Mucosa of descending colon (tissue), 3 donors: ENCODE measurements at regions not wholly inside any gene's neighbourhood (a gene's known extent, or its start where the extent isn't known, plus 50 kb on each side); places are given as distances from the start of the nearest gene placed in this dataset.

Experiments
- ATAC-seq: fragments of 200-7000 bp; cut with Tn5 transposase; one replicate; pipeline ENCODE4 v1.9.1; 2020; ENCODE audit warnings: mild to moderate bottlenecking, moderate library complexity
- DNase-seq, 3 donors: peaks; one replicate each; pipeline ENCODE4 v3.0.0-alpha.2; 2020
- H3K36me3 ChIP-seq: fragments of 200-600 bp; one replicate; pipeline ENCODE4 v1.8.0; 2021; ENCODE audit warnings: low read depth, mild to moderate bottlenecking
- H3K4me1 ChIP-seq: fragments of 200-600 bp; one replicate; pipeline ENCODE4 v1.8.0; 2021; ENCODE audit warnings: low read depth, mild to moderate bottlenecking
- H3K4me3 ChIP-seq: fragments of 200-600 bp; one replicate; pipeline ENCODE4 v1.8.0; 2021; ENCODE audit warnings: mild to moderate bottlenecking
- H3K9me3 ChIP-seq: fragments of 200-600 bp; one replicate; pipeline ENCODE4 v1.8.0; 2021; ENCODE audit warnings: mild to moderate bottlenecking
- intact Hi-C, 2 donors: fragments of 100-400 bp; cut with DNase I in 1 of 2; cut with micrococcal nuclease in 1 of 2; formaldehyde crosslinking; loops; one replicate each; pipeline versions ENCODE4 v1.11.0 to v1.11.1; 2022; cut with DNase I, micrococcal nuclease
- TF ChIP-seq, protein P1 (sequence below): fragments of 200-600 bp; IDR thresholded peaks from one replicate; pipeline ENCODE4 v1.8.0; 2022; ENCODE audit warnings: antibody characterized with exemption, mild to moderate bottlenecking
- donor health status: DM: no; HTN: no; CAD: no; lungs with moderate emphysema.
- donor health status: DM: no; HTN: no; CAD: no.
- donor health status: DM: no; HTN: yes; CAD: no.

DNA sequence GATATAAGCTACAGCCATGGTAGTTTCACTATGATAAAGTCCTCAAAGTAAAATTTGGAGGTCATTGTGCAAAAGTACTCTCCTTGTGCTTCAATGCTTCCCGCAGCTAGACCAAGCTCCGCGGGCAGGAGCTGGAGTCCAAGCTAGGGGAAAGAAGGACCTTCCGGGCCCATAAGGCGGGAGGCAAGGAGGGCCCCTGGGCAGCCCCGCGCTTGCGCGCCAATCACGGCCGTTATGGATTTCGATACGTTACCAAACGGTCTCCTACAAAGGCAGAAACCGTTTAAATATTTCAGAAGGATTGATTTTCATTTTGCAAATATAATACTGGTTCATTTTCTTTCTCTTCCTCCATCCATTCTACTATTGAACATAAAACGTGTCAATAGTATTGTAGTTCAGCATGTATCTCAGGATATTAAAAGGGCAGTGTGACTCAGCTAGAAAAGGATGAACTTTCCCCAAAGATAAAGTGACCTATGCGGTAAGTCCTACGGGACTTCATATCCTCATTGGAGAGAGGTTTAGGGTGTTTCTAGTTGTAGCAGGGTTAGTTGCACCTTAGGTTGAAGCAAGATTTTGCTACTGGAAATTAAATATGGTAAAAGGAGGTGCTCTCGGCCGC, 128.0 kb downstream of the KIF20B start:
- no peaks in the 10 kb centered on the region for H3K36me3 ChIP-seq
- TF ChIP-seq, protein P1, sequence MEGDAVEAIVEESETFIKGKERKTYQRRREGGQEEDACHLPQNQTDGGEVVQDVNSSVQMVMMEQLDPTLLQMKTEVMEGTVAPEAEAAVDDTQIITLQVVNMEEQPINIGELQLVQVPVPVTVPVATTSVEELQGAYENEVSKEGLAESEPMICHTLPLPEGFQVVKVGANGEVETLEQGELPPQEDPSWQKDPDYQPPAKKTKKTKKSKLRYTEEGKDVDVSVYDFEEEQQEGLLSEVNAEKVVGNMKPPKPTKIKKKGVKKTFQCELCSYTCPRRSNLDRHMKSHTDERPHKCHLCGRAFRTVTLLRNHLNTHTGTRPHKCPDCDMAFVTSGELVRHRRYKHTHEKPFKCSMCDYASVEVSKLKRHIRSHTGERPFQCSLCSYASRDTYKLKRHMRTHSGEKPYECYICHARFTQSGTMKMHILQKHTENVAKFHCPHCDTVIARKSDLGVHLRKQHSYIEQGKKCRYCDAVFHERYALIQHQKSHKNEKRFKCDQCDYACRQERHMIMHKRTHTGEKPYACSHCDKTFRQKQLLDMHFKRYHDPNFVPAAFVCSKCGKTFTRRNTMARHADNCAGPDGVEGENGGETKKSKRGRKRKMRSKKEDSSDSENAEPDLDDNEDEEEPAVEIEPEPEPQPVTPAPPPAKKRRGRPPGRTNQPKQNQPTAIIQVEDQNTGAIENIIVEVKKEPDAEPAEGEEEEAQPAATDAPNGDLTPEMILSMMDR = no peak
- H3K4me1 ChIP-seq = no peaks in the 10 kb centered on the region
- intact Hi-C loops = no loop called here
- ATAC-seq = no peak
- no peak overlapping the region for H3K4me3 ChIP-seq
- no peak for DNase-seq
- H3K9me3 ChIP-seq = no peaks in the 10 kb centered on the region

DNA sequence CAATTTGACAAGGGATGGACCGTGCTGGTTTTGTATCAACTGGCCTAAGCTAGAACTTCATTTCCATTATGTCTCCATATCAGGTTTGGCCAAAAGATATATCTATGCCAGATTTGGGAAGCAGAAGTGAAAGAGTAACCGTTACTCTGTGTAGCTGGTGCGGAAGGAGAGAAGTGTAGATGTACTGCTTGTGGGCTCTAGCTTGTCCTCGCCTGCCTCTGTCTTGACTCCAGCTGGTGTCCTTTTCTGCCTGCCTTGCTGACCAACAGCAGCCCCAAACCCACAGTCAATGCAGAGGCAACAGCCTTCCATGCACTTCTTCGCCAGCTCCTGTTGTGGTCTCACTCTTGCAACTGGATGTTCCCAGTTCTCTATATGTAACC, 128.5 kb downstream of the KIF20B start:
- Histone ChIP-seq H3K36me3 (no peaks in the 10 kb centered on the region), H3K9me3 (no peaks in the 10 kb centered on the region), H3K4me3 (no peak overlapping the region), H3K4me1 (no peaks in the 10 kb centered on the region)
- intact Hi-C loops = no loop called here
- ATAC-seq (no peak), DNase-seq (peak in 1 of 3 donors; percentile 5)
- TF ChIP-seq, protein P1 = no peak

DNA sequence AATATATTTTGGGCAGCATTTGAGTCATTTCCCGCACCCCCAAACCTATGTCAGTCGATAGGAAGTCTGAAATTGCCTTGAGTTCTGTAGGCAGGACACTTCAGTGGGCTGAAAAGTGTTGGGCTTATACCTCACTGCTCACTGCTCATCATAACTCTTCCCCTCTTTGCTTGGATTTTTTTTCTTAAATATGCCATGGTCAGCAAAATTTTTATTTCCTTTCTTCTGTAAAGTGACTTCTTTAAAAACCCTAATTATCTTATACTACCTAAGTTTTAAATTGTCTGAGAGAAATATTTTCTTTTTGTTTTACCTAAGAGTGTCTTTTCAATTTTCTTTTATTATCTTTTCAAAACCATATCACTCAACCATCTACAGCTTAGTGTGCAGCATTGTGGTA, 129.2 kb downstream of the KIF20B start:
- H3K4me1 ChIP-seq = no peaks in the 10 kb centered on the region
- TF ChIP-seq, protein P1 = no peak
- no peak overlapping the region for H3K4me3 ChIP-seq
- H3K9me3 ChIP-seq = no peaks in the 10 kb centered on the region
- intact Hi-C loops = no loop called here
- ATAC-seq (no peak), DNase-seq (no peak)
- no peaks in the 10 kb centered on the region for H3K36me3 ChIP-seq

DNA sequence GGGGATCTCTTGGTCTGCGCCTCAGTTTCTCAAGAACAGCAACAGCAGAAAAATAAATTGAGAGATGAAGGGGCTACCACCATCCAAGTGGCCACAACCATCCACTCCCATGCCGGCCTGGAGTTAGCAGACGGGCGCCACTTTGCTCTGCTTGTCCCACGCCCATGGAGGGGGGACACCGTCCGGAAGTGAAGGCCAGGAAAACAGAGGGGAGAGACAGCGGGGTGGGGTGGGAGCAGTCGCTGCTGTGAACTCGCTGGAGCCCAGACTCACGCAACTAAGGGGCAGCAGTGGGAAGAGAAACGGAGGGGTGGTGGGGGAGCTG, 135.4 kb downstream of the KIF20B start:
- peak; percentile 52 for ATAC-seq
- no peak for DNase-seq
- intact Hi-C loops = no loop called here
- no peaks in the 10 kb centered on the region for H3K36me3 ChIP-seq
- TF ChIP-seq, protein P1 = no peak
- H3K4me1 ChIP-seq = no peaks in the 10 kb centered on the region
- no peaks in the 10 kb centered on the region for H3K9me3 ChIP-seq
- peak overlapping the region; percentile 58 for H3K4me3 ChIP-seq

DNA sequence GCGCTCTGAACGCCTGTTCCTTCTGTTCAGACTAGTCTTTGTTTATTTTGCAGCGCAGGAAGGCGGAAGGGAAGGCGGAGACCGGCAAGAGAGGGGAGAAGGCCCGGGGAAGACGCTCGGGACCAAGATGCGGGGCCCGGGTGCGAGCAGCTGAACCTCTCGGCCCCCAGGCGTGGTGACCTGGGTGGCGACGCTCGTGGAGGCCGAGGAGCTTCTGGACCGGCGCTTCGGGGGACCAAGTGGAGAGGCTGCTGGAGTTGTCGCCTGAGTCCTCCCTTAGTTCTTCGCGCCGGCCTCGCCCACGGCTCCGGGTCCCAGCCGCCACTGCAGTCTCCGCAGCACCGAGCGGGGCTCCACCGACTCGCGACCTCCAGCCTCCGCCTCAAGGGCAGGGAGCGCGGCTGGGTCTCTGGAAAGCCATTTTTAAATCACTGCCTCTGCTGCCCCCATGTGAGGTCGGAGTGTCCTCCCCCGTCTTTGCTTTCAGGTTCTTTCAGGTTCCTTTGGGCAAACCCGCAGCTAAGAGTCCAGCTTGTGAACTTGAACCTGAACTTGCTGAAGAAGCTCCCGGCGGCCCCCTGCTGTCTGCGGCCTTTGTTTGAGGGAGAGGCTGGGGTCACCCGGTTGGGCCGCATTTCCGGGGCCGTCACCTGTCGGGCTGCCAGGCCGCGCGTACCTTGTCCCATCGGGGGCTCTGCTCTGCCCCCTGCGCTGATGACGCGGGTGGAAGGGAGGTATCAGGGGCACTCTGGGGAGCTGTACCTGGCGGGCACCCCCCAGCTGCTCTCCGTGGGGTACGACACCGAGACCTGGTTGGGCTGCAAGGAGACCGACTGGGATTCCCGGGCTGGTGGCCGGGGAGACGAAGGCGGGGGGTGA, 136.0 kb downstream of the KIF20B start:
- Histone ChIP-seq H3K36me3 (no peaks in the 10 kb centered on the region), H3K4me1 (no peaks in the 10 kb centered on the region), H3K9me3 (no peaks in the 10 kb centered on the region), H3K4me3 (peak overlapping the region; percentile 58)
- ATAC-seq (peak; percentile 80), DNase-seq (peak; percentile 52 to 69 (median 58))
- TF ChIP-seq, protein P1 = no peak
- intact Hi-C loops = no loop called here
